Mesendoderm (in vitro differentiated cells): ENCODE measurements at regions not wholly inside any gene's neighbourhood (a gene's known extent, or its start where the extent isn't known, plus 50 kb on each side); places are given as distances from the start of the nearest gene placed in this dataset.
A peak's percentile ranks its signal among the peaks of the same experiment; 100 is the strongest.

Source experiments
- DNase-seq: peaks from one replicate; pipeline ENCODE4 v3.0.0; 2013
- H2AK5ac ChIP-seq: 2 replicates; pipeline ENCODE4 v1.6.1; 2013; ENCODE audit warnings: low read length, inconsistent platforms
- H2BK120ac ChIP-seq: 2 replicates; pipeline ENCODE4 v1.6.1; 2013; ENCODE audit warnings: low read depth, mild to moderate bottlenecking, low read length, moderate library complexity, mixed read lengths
- H2BK15ac ChIP-seq: replicated peaks from 2 replicates; pipeline ENCODE4 v1.6.1; 2013; ENCODE audit warnings: low read depth, mild to moderate bottlenecking, moderate library complexity
- H2BK5ac ChIP-seq: 2 replicates; pipeline ENCODE4 v1.6.1; 2013; ENCODE audit warnings: low read length, inconsistent platforms
- H3K18ac ChIP-seq: 2 replicates; pipeline ENCODE4 v1.6.1; 2013; ENCODE audit warnings: mild to moderate bottlenecking, low read length, mixed read lengths
- H3K23ac ChIP-seq: one replicate; pipeline ENCODE4 v1.6.1; 2013; ENCODE audit warnings: low read length
- H3K27ac ChIP-seq: 2 replicates; pipeline ENCODE4 v1.5.1; 2013; ENCODE audit warnings: low read depth, mild to moderate bottlenecking, inconsistent platforms, low read length, moderate library complexity
- H3K27me3 ChIP-seq: 2 replicates; pipeline ENCODE4 v1.6.1; 2013; ENCODE audit warnings: low read length, control low read depth, mild to moderate bottlenecking, inconsistent platforms; ENCODE audit not compliant: insufficient read depth, poor library complexity
- H3K36me3 ChIP-seq: 2 replicates; pipeline ENCODE4 v1.6.1; 2013; ENCODE audit warnings: low read length, inconsistent platforms; ENCODE audit not compliant: control insufficient read depth, insufficient read depth
- H3K4ac ChIP-seq: one replicate; pipeline ENCODE4 v1.6.1; 2013; ENCODE audit warnings: low read depth, mild to moderate bottlenecking, low read length, moderate library complexity
- H3K4me1 ChIP-seq: 2 replicates; pipeline ENCODE4 v1.6.1; 2013; ENCODE audit warnings: low read depth, low read length, inconsistent platforms; ENCODE audit not compliant: control insufficient read depth
- H3K4me2 ChIP-seq: 2 replicates; pipeline ENCODE4 v1.6.1; 2013; ENCODE audit warnings: low read length
- H3K4me3 ChIP-seq: 2 replicates; pipeline ENCODE4 v1.5.1; 2013; ENCODE audit warnings: mild to moderate bottlenecking, low read length
- H3K56ac ChIP-seq: one replicate; pipeline ENCODE4 v1.6.1; 2013; ENCODE audit warnings: low read length
- H3K79me1 ChIP-seq: 2 replicates; pipeline ENCODE4 v1.6.1; 2013; ENCODE audit warnings: low read length, inconsistent platforms
- H3K79me2 ChIP-seq: 2 replicates; pipeline ENCODE4 v1.6.1; 2013; ENCODE audit warnings: mild to moderate bottlenecking, low read length; ENCODE audit not compliant: control insufficient read depth, insufficient read depth
- H3K9ac ChIP-seq: 2 replicates; pipeline ENCODE4 v1.6.1; 2013; ENCODE audit warnings: low read length, inconsistent platforms
- H4K5ac ChIP-seq: one replicate; pipeline ENCODE4 v1.6.1; 2013; ENCODE audit warnings: low read length
- H4K8ac ChIP-seq: one replicate; pipeline ENCODE4 v1.6.1; 2013; ENCODE audit warnings: low read depth, mild to moderate bottlenecking, control low read depth, low read length, moderate library complexity
- WGBS: extraction: QIAGEN DNeasy Blood & Tissue Kit; methylation state at CpG from one replicate; pipeline ENCODE4 v1.1.7; 2013; ENCODE audit warnings: low lambda C conversion rate, missing lambda C conversion rate; ENCODE audit not compliant: insufficient coverage; ENCODE audit errors: extremely low coverage; 5-methylcytosine and 5-hydroxymethylcytosine counted together

- no peak overlapping the region for H3K27ac ChIP-seq
- H3K4me1 ChIP-seq, result peaks cover 6% of the 10 kb centered on the region
- no peak overlapping the region for H3K9ac ChIP-seq
- no peak overlapping the region for H3K4me3 ChIP-seq
- H2BK120ac ChIP-seq, result no peak overlapping the region
- no peak overlapping the region for H2AK5ac ChIP-seq
- no peak overlapping the region for H2BK5ac ChIP-seq
- H4K5ac ChIP-seq, result no peak overlapping the region
- H3K79me2 ChIP-seq, result no peaks in the 10 kb centered on the region
- no peak overlapping the region for H4K8ac ChIP-seq
- no peaks in the 10 kb centered on the region for H3K79me1 ChIP-seq
- H3K36me3 ChIP-seq, result no peaks in the 10 kb centered on the region
- no peak overlapping the region for H3K23ac ChIP-seq
- H2BK15ac ChIP-seq, result no peak overlapping the region
- H3K27me3 ChIP-seq, result no peaks in the 10 kb centered on the region
- peak; percentile 60 for DNase-seq
- WGBS, result no CpG with 5 or more reads among the region's 3 CpGs
- no peak overlapping the region for H3K4ac ChIP-seq
- H3K18ac ChIP-seq, result no peak overlapping the region
- no peak overlapping the region for H3K56ac ChIP-seq
- H3K4me2 ChIP-seq, result no peak overlapping the region
Observed at GRCh38 chr4:30838331-30838730, 118.2 kb downstream of the PCDH7 start.

- DNase-seq, result peak; percentile 35
- Histone ChIP-seq H3K79me2 (no peaks in the 10 kb centered on the region), H2AK5ac (no peak overlapping the region), H4K5ac (no peak overlapping the region), H3K18ac (no peak overlapping the region), H3K56ac (peak overlapping the region; percentile 40), H2BK5ac (no peak overlapping the region), H3K9ac (no peak overlapping the region), H3K4ac (no peak overlapping the region), H3K4me2 (no peak overlapping the region), H3K4me3 (no peak overlapping the region), H3K27ac (no peak overlapping the region), H2BK120ac (no peak overlapping the region), H3K79me1 (no peaks in the 10 kb centered on the region), H3K36me3 (no peaks in the 10 kb centered on the region), H2BK15ac (peak overlapping the region; percentile 96), H4K8ac (no peak overlapping the region), H3K23ac (no peak overlapping the region), H3K4me1 (peaks cover 6% of the 10 kb centered on the region), H3K27me3 (no peaks in the 10 kb centered on the region)
- 100% methylated on average over 1 of the region's 6 CpGs for WGBS
Observed at GRCh38 chr4:30839583-30840520, 119.7 kb downstream of the PCDH7 start.

GRCh38 chr4:30840571-30840970 is 120.4 kb downstream of the PCDH7 start:
- Histone ChIP-seq H3K56ac (no peak overlapping the region), H3K23ac (no peak overlapping the region), H3K18ac (no peak overlapping the region), H3K4me2 (no peak overlapping the region), H3K79me1 (no peaks in the 10 kb centered on the region), H3K79me2 (no peaks in the 10 kb centered on the region), H3K9ac (no peak overlapping the region), H2BK15ac (no peak overlapping the region), H3K4me1 (peaks cover 6% of the 10 kb centered on the region), H4K5ac (no peak overlapping the region), H4K8ac (no peak overlapping the region), H3K36me3 (no peaks in the 10 kb centered on the region), H2AK5ac (no peak overlapping the region), H3K4me3 (no peak overlapping the region), H2BK120ac (no peak overlapping the region), H3K27ac (no peak overlapping the region), H2BK5ac (no peak overlapping the region), H3K27me3 (no peaks in the 10 kb centered on the region), H3K4ac (no peak overlapping the region)
- DNase-seq, result no peak
- WGBS, result no CpG with 5 or more reads among the region's 3 CpGs

- Histone ChIP-seq H3K79me1 (no peaks in the 10 kb centered on the region), H3K56ac (no peak overlapping the region), H3K27me3 (no peaks in the 10 kb centered on the region), H2BK120ac (no peak overlapping the region), H3K23ac (no peak overlapping the region), H3K4me3 (no peak overlapping the region), H3K4ac (no peak overlapping the region), H3K36me3 (no peaks in the 10 kb centered on the region), H3K18ac (no peak overlapping the region), H3K4me1 (peaks cover 4% of the 10 kb centered on the region), H4K5ac (no peak overlapping the region), H2BK15ac (no peak overlapping the region), H3K4me2 (no peak overlapping the region), H3K9ac (no peak overlapping the region), H4K8ac (no peak overlapping the region), H3K27ac (no peak overlapping the region), H2BK5ac (no peak overlapping the region), H3K79me2 (no peaks in the 10 kb centered on the region), H2AK5ac (no peak overlapping the region)
- no CpG with 5 or more reads among the region's 1 CpG for WGBS
- no peak for DNase-seq
Observed at GRCh38 chr4:30842142-30842541, 122.0 kb downstream of the PCDH7 start.

GRCh38 chr4:30842689-30843088 is 122.5 kb downstream of the PCDH7 start:
- no peak overlapping the region for H4K8ac ChIP-seq
- no peak overlapping the region for H3K4me2 ChIP-seq
- no peaks in the 10 kb centered on the region for H3K27me3 ChIP-seq
- no peak overlapping the region for H3K4ac ChIP-seq
- no peaks in the 10 kb centered on the region for H3K36me3 ChIP-seq
- no peak overlapping the region for H4K5ac ChIP-seq
- H3K27ac ChIP-seq, result no peak overlapping the region
- no peaks in the 10 kb centered on the region for H3K79me2 ChIP-seq
- DNase-seq, result no peak
- no peak overlapping the region for H2BK120ac ChIP-seq
- no peak overlapping the region for H3K23ac ChIP-seq
- no peak overlapping the region for H3K4me3 ChIP-seq
- no peak overlapping the region for H2BK15ac ChIP-seq
- H3K18ac ChIP-seq, result no peak overlapping the region
- H3K4me1 ChIP-seq, result peaks cover 4% of the 10 kb centered on the region
- WGBS, result no CpG with 5 or more reads among the region's 6 CpGs
- H3K56ac ChIP-seq, result no peak overlapping the region
- H3K79me1 ChIP-seq, result no peaks in the 10 kb centered on the region
- H2BK5ac ChIP-seq, result no peak overlapping the region
- no peak overlapping the region for H3K9ac ChIP-seq
- H2AK5ac ChIP-seq, result no peak overlapping the region
